K562 (cell line): ENCODE measurements at regions not wholly inside any gene's neighbourhood (a gene's known extent, or its start where the extent isn't known, plus 50 kb on each side); places are given as distances from the start of the nearest gene placed in this dataset.

Experiments
- BRD9 ChIP-seq: fragments of 450-650 bp; IDR thresholded peaks from 2 replicates; pipeline ENCODE4 v1.6.1; 2018; ENCODE audit warnings: low read depth; ENCODE audit not compliant: partially characterized antibody
- CREB3L1 ChIP-seq: fragments of 450-650 bp; IDR thresholded peaks from 2 replicates; pipeline ENCODE4 v1.6.1; 2014; ENCODE audit warnings: low read depth, mild to moderate bottlenecking, moderate library complexity, borderline replicate concordance
- ETV6 ChIP-seq, 3 experiments: fragments of 150-350 bp in 1 of 3; sonication (generic) in 1 of 3; formaldehyde crosslinking in 1 of 3; IDR thresholded peaks; 2 replicates each; pipeline versions ENCODE4 v1.6.1 to v1.8.0; 2014 to 2022; ENCODE audit warnings: borderline replicate concordance in 2 of 3, low read depth in 2 of 3, antibody characterized with exemption in 1 of 3, low read length in 1 of 3, mild to moderate bottlenecking in 1 of 3, missing genetic modification reagents in 1 of 3
- MAZ ChIP-seq, 2 experiments: fragments of 450-650 bp in 1 of 2; sonication (generic) in 1 of 2; formaldehyde crosslinking; IDR thresholded peaks in 1 of 2; conservative IDR thresholded peaks in 1 of 2; 2 replicates each; pipeline versions ENCODE4 v1.4.0 to v1.5.0; 2020; ENCODE audit warnings: mild to moderate bottlenecking in 1 of 2, missing genetic modification reagents in 1 of 2
- NFXL1 ChIP-seq: fragments of 450-650 bp; formaldehyde crosslinking; IDR thresholded peaks from 2 replicates; pipeline ENCODE4 v1.4.0; 2021; ENCODE audit warnings: mild to moderate bottlenecking
- RERE ChIP-seq: sonication (generic); formaldehyde crosslinking; IDR thresholded peaks from 2 replicates; pipeline ENCODE4 v1.8.0; 2023; ENCODE audit warnings: missing genetic modification reagents, mild to moderate bottlenecking, borderline replicate concordance
- SREBF2 ChIP-seq: sonication (generic); formaldehyde crosslinking; IDR thresholded peaks from 2 replicates; pipeline ENCODE4 v1.4.0; 2020; ENCODE audit warnings: mild to moderate bottlenecking, missing genetic modification reagents
- TAF15 ChIP-seq: fragments of 200-400 bp; formaldehyde crosslinking; IDR thresholded peaks from 2 replicates; pipeline ENCODE4 v1.6.1; 2017; ENCODE audit warnings: mild to moderate bottlenecking, low read depth, low read length, moderate library complexity
- ZFX ChIP-seq: sonication (generic); formaldehyde crosslinking; IDR thresholded peaks from 2 replicates; pipeline ENCODE4 v1.8.0; 2022; ENCODE audit warnings: mild to moderate bottlenecking, missing genetic modification reagents, moderate library complexity
- ZNF165 ChIP-seq: fragments of 250-450 bp; sonication (Bioruptor Pico); IDR thresholded peaks from 2 replicates; pipeline ENCODE4 v1.4.0; 2020; ENCODE audit warnings: borderline replicate concordance
- TF ChIP-seq, protein P1 (sequence below): fragments of 150-350 bp; IDR thresholded peaks from 2 replicates; pipeline ENCODE4 v1.6.1; 2014; ENCODE audit warnings: low read depth, mild to moderate bottlenecking, low read length, borderline replicate concordance

- TF ChIP-seq ZFX (CRISPR knock-in tag) (no peak), MAZ (CRISPR knock-in tag; conservative IDR thresholded peaks at IDR 0.05 in 1 of 2, IDR thresholded peaks at IDR 0.05 in 1 of 2) (0 out of 4 replicates have a peak, but pooled peaks of 1 of the 2 experiments have one; percentile 18), NFXL1 (no peak), BRD9 (peak; percentile 86), TAF15 (no peak), CREB3L1 (no peak), RERE (CRISPR knock-in tag) (no peak), ZNF165 (no peak), ETV6 (IDR thresholded peaks at IDR 0.05; ENCODE audit: borderline replicate concordance in 1 of 2, low read depth in 2 of 2, low read length in 1 of 2) (no peak), ETV6 (CRISPR knock-in tag; IDR thresholded peaks at IDR 0.05; ENCODE audit: borderline replicate concordance) (no peak), SREBF2 (CRISPR knock-in tag) (no peak)
- TF ChIP-seq, protein P1, sequence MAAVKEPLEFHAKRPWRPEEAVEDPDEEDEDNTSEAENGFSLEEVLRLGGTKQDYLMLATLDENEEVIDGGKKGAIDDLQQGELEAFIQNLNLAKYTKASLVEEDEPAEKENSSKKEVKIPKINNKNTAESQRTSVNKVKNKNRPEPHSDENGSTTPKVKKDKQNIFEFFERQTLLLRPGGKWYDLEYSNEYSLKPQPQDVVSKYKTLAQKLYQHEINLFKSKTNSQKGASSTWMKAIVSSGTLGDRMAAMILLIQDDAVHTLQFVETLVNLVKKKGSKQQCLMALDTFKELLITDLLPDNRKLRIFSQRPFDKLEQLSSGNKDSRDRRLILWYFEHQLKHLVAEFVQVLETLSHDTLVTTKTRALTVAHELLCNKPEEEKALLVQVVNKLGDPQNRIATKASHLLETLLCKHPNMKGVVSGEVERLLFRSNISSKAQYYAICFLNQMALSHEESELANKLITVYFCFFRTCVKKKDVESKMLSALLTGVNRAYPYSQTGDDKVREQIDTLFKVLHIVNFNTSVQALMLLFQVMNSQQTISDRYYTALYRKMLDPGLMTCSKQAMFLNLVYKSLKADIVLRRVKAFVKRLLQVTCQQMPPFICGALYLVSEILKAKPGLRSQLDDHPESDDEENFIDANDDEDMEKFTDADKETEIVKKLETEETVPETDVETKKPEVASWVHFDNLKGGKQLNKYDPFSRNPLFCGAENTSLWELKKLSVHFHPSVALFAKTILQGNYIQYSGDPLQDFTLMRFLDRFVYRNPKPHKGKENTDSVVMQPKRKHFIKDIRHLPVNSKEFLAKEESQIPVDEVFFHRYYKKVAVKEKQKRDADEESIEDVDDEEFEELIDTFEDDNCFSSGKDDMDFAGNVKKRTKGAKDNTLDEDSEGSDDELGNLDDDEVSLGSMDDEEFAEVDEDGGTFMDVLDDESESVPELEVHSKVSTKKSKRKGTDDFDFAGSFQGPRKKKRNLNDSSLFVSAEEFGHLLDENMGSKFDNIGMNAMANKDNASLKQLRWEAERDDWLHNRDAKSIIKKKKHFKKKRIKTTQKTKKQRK = no peak
Measured at GRCh38 chr3:152976239-152976638, 141.3 kb downstream of the P2RY1 start (continued).
